CMK (cell line): ENCODE measurements at regions not wholly inside any gene's neighbourhood (a gene's known extent, or its start where the extent isn't known, plus 50 kb on each side); places are given as distances from the start of the nearest gene placed in this dataset.
"Not testable (repeated sequence)": the region's sequence is repeated elsewhere in the genome, so short reads cannot be mapped to it uniquely, and the experiment has no call there.

Experiments used
- DNase-seq: peaks from one replicate; pipeline ENCODE4 v3.0.0-alpha.2; 2010; ENCODE audit warnings: low read depth

GRCh38 chr4:13678186-13678924, 50.8 kb upstream of the BOD1L1 start:
- DNase-seq = no peak

GRCh38 chr4:13681570-13681969, 54.0 kb upstream of the BOD1L1 start:
- DNase-seq = no peak

GRCh38 chr4:13694256-13694655, 66.7 kb upstream of the BOD1L1 start:
- DNase-seq = no peak

- no peak for DNase-seq
Observed at GRCh38 chr4:13698296-13698695, 70.8 kb upstream of the BOD1L1 start.

- no peak for DNase-seq
Observed at GRCh38 chr4:13700021-13700857, 72.7 kb upstream of the BOD1L1 start.

- DNase-seq = not testable (repeated sequence)
Observed at GRCh38 chr4:13700858-13701140, 73.3 kb upstream of the BOD1L1 start.

- DNase-seq = no peak
Observed at GRCh38 chr4:13701937-13702446, 74.5 kb upstream of the BOD1L1 start.

GRCh38 chr4:13703096-13703495, 75.6 kb upstream of the BOD1L1 start:
- DNase-seq = no peak

GRCh38 chr4:13704035-13704434, 76.5 kb upstream of the BOD1L1 start:
- DNase-seq = no peak

- no peak for DNase-seq
Observed at GRCh38 chr4:13704761-13705160, 77.2 kb upstream of the BOD1L1 start.

- no peak for DNase-seq
Observed at GRCh38 chr4:13705521-13706041, 78.1 kb upstream of the BOD1L1 start.

- no peak for DNase-seq
Observed at GRCh38 chr4:13706120-13706519, 78.6 kb upstream of the BOD1L1 start.

- no peak for DNase-seq
Observed at GRCh38 chr4:13706716-13707115, 79.2 kb upstream of the BOD1L1 start.

GRCh38 chr4:13710246-13710885, 82.8 kb upstream of the BOD1L1 start:
- DNase-seq = no peak

GRCh38 chr4:13711233-13711785, 83.8 kb upstream of the BOD1L1 start:
- no peak for DNase-seq

- DNase-seq = no peak
Observed at GRCh38 chr4:13721894-13722293, 94.4 kb upstream of the BOD1L1 start.

GRCh38 chr4:13722649-13723048, 95.1 kb upstream of the BOD1L1 start:
- no peak for DNase-seq

GRCh38 chr4:13728761-13729160, 101.2 kb upstream of the BOD1L1 start:
- no peak for DNase-seq

GRCh38 chr4:13731019-13731418, 103.5 kb upstream of the BOD1L1 start:
- DNase-seq = no peak

GRCh38 chr4:13733817-13734216, 106.3 kb upstream of the BOD1L1 start:
- no peak for DNase-seq

- no peak for DNase-seq
Observed at GRCh38 chr4:13750594-13750993, 123.1 kb upstream of the BOD1L1 start.

GRCh38 chr4:13761581-13761980, 134.1 kb upstream of the BOD1L1 start:
- DNase-seq = not testable (repeated sequence)
